ENCODE measurements at regions not wholly inside any gene's neighbourhood (a gene's known extent, or its start where the extent isn't known, plus 50 kb on each side); places are given as distances from the start of the nearest gene placed in this dataset.

GRCh38 chr5:87594566-87594965 lies 181.8 kb upstream of the CCNH start:
- TF ChIP-seq, protein P1, sequence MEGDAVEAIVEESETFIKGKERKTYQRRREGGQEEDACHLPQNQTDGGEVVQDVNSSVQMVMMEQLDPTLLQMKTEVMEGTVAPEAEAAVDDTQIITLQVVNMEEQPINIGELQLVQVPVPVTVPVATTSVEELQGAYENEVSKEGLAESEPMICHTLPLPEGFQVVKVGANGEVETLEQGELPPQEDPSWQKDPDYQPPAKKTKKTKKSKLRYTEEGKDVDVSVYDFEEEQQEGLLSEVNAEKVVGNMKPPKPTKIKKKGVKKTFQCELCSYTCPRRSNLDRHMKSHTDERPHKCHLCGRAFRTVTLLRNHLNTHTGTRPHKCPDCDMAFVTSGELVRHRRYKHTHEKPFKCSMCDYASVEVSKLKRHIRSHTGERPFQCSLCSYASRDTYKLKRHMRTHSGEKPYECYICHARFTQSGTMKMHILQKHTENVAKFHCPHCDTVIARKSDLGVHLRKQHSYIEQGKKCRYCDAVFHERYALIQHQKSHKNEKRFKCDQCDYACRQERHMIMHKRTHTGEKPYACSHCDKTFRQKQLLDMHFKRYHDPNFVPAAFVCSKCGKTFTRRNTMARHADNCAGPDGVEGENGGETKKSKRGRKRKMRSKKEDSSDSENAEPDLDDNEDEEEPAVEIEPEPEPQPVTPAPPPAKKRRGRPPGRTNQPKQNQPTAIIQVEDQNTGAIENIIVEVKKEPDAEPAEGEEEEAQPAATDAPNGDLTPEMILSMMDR (IDR thresholded peaks at IDR 0.05), result no peak
- TF ChIP-seq RAD21 (IDR thresholded peaks at IDR 0.05; ENCODE audit: low read length), result no peak
- TF ChIP-seq, protein P2, sequence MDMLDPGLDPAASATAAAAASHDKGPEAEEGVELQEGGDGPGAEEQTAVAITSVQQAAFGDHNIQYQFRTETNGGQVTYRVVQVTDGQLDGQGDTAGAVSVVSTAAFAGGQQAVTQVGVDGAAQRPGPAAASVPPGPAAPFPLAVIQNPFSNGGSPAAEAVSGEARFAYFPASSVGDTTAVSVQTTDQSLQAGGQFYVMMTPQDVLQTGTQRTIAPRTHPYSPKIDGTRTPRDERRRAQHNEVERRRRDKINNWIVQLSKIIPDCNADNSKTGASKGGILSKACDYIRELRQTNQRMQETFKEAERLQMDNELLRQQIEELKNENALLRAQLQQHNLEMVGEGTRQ (IDR thresholded peaks at IDR 0.05; ENCODE audit: borderline replicate concordance, low read depth, low read length), result no peak
- TF ChIP-seq REST (IDR thresholded peaks at IDR 0.05; ENCODE audit: low read depth, low read length), result no peak
- no peak for TF ChIP-seq POLR2AphosphoS5 (IDR thresholded peaks at IDR 0.05; ENCODE audit: low read depth, low read length)
- TF ChIP-seq USF1 (IDR thresholded peaks at IDR 0.05; ENCODE audit: borderline replicate concordance, low read depth), result no peak
- TF ChIP-seq FOXM1 (IDR thresholded peaks at IDR 0.05; ENCODE audit: low read depth), result no peak
- TF ChIP-seq RCOR1 (IDR thresholded peaks at IDR 0.05; ENCODE audit: low read length), result no peak

Data from SK-N-SH (cell line).